ENCODE measurements at regions not wholly inside any gene's neighbourhood (a gene's known extent, or its start where the extent isn't known, plus 50 kb on each side); places are given as distances from the start of the nearest gene placed in this dataset.

GRCh38 chr7:136163340-136163801, 186.2 kb upstream of the MTPN start:
- TF ChIP-seq CTCF (IDR thresholded peaks at IDR 0.05) (no peak), EZH2 (IDR thresholded peaks at IDR 0.05; ENCODE audit: borderline replicate concordance, insufficient read depth, low read depth, low read length, poor library complexity, severe bottlenecking) (no peak)

All from B cell (primary cell).